NCI-H2081 (cell line): ENCODE measurements at regions not wholly inside any gene's neighbourhood (a gene's known extent, or its start where the extent isn't known, plus 50 kb on each side); places are given as distances from the start of the nearest gene placed in this dataset.
A peak's percentile ranks its signal among the peaks of the same experiment; 100 is the strongest.
"Not testable (repeated sequence)": the region's sequence is repeated elsewhere in the genome, so short reads cannot be mapped to it uniquely, and the experiment has no call there.

Source experiments
- DNase-seq, 2 experiments: peaks; one replicate each; lab custom pipeline; 2025; lab: John Stamatoyannopoulos, UW

DNA sequence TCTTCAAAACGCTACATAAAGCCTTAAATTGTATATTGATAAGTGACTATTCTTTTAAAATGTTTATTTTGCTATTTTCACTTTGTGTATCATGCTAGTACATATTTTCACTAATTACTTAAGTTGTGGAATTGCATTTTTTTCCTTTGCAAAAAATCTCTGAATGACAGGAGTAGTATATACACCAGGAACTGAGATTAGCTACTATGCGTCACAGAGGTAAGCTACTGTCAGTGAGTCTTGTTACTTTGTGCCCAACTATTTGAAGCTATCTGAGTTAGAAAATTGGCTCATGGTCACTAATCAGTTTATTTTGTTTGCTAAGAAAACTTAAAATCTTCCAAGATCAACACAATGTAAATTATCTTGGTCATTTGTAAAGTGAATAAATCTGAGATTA is 887.4 kb downstream of the TMTC2 start:
- no peak for DNase-seq

- DNase-seq, result no peak
These were observed 887.0 kb downstream of the TMTC2 start for GRCh38 chr12:83573671-83574070.

DNA sequence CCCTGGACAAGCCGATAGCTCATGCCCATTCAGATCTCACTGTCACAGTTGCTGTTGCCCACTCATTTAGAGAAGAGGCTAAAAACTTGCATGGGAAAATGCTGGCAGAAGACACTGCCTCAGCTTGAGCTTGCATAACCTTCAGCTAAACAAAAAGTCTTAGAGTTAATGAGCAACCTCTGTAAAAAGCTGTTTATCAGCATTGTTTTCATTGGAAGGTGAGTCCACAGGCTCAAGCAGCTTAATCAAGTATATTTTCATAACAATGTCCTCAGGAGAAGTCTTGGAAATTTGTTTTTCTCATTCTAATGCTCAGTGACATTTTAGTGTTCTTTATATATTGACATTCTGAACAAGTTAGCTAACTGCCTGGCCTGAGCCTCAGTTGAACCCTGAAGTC is 872.9 kb downstream of the TMTC2 start:
- no peak for DNase-seq

- DNase-seq, result not testable (repeated sequence)
These were observed 869.3 kb downstream of the TMTC2 start for GRCh38 chr12:83556040-83556439.

DNA sequence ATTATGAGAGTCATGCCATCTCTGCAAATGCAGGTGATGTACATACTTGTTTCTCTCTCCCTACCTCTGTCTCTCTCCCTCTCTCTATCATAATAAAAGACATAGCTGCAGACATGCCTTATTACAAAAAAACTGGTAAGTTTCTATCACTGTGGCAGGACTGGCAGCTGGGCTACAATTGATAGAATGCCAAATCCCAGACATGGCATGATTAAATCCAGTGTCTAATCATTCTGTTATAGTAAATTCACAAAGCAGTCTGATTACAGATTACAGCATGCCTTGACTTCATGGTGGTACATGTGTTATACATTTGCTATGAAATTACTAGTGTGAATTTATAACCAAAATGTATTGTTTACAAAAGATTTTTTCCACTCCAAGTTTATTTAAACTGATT is 854.7 kb downstream of the TMTC2 start:
- no peak for DNase-seq

GRCh38 chr12:83538361-83538965 is 851.8 kb downstream of the TMTC2 start:
- no peak for DNase-seq

DNA sequence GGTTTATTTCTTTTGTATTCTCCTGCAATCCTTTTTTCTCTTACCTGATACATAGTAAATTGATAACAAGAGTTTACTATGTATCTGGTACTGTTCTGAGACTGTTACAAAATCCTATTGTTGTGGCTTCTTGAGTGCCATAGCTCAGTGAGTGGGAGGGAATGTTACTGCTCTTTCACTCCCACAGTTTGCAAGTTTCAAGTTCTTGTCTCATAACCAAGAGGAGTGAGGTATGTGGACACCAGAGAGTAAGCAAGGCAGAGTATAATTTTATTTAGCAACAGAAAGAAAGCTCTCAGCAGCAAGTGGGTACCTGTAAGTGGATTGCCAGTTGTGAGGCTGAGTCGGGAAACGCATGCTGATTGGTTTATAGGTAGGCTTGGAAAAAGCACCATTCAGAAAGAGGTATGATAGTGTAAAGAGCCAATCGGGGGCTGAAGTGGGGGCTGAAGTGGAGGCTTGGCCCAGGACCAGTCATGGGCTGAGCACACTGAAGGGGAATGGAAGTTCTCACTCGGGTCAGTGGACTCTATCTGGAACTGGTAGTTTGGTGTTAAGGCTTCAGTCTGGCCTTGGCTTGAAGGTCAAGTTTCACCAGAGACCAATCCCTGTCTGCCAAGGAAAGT is 850.8 kb downstream of the TMTC2 start:
- DNase-seq, result no peak

- no peak for DNase-seq
These were observed 849.8 kb downstream of the TMTC2 start for GRCh38 chr12:83536496-83536895.

DNA sequence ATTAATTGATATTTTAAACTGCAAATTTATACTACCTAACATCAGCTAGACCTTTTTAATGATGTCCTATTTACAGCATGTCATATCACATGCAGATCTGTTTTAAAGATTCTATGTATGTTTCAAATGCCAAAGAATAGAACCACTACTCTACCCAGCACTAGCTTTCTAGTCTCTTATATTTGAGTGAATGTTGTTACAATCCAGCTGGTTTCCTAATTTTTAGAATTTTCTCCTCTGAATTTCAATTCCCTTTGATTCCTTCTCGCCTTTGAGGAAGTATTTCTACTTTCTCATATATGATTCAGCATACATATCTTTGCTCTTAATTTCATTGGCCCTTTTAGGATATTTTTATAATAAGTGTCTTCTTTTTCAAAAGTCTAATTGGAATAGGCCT is 841.9 kb downstream of the TMTC2 start:
- no peak for DNase-seq

DNA sequence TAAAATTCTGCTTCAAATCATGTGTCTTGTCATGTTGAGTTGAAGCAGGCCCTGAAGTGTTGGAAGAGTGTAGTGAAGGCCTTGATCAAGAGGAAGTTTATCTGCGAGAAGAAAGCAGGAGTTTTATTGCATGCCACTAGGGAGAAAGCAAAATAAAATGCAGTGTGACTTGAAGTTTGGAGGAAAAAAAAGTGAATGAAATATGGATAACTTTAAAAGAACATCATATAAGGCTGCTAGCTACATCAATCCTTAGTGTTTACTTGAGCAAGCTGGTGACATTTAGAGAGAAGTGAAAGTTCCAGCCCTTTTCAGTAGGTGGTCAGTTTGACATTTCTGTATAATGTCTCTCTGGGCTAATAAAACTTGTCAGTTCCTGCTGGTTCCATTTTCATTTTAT is 841.1 kb downstream of the TMTC2 start:
- DNase-seq, result no peak

- DNase-seq, result no peak
These were observed 828.8 kb downstream of the TMTC2 start for GRCh38 chr12:83515306-83516026.

DNA sequence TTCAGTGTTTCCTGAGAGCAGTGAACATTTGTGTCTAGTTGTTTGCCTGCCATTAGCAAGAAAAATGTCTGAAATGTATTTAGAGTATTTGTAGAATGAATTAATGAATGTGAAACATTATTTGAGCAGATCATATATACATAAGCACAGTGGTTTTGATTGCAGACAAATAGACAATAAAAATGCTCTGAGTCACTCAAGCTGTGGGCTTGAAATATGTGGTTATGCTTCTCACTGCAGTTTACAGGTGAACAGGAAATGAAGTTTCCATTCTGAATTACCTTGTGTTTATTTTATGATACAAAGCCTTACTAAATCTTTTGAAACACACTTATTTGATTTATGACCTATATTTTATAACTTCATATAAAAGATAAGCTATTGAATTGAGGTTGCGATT is 827.7 kb downstream of the TMTC2 start:
- peak; percentile 23 to 68 for DNase-seq

- DNase-seq, result no peak
These were observed 820.1 kb downstream of the TMTC2 start for GRCh38 chr12:83506841-83507240.

GRCh38 chr12:83505586-83505985 is 818.9 kb downstream of the TMTC2 start:
- DNase-seq, result no peak

GRCh38 chr12:83499894-83500293 is 813.2 kb downstream of the TMTC2 start:
- not testable (repeated sequence) for DNase-seq

- DNase-seq, result no peak
These were observed 791.0 kb downstream of the TMTC2 start for GRCh38 chr12:83477696-83478095.

- DNase-seq, result no peak
These were observed 790.3 kb downstream of the TMTC2 start for GRCh38 chr12:83476695-83477690.

DNA sequence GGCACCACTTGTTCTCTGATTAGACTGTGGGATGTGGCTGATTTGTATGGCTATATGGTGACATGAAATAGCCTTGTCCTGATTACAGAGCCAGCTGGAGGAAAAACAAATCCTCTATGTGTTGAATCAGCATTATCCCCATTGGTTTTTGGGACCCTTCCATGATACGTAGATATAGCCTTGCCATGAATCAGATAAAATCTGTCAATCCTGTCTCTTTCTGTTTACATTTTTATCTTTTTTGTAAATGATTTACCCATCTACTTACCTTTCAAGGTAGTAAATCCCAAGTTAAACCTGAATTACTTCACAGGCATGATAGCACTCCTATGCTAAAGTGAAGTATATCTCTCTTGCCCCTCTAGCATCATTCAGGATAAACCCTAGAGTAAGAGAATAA is 789.3 kb downstream of the TMTC2 start:
- DNase-seq, result no peak

DNA sequence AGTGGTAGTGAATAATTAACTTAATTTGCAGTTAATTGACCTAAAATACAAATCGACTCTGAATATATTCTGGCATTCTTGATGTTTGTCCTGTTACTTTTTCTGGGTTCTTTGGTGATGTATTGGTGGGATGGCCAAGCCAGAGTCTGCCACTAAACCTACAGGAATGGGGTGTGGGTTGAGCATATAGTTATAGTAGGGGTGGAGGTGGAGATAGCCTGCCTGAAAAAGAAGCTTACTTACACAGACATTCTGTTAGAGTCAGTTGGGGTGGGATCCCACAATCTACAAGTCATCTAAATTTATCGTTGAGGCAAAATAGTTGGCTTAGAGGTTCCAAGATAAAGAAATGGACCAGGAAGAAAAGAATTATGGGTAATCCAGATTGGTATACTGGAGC is 787.7 kb downstream of the TMTC2 start:
- DNase-seq, result no peak

GRCh38 chr12:83473408-83474095 is 786.8 kb downstream of the TMTC2 start:
- no peak for DNase-seq

DNA sequence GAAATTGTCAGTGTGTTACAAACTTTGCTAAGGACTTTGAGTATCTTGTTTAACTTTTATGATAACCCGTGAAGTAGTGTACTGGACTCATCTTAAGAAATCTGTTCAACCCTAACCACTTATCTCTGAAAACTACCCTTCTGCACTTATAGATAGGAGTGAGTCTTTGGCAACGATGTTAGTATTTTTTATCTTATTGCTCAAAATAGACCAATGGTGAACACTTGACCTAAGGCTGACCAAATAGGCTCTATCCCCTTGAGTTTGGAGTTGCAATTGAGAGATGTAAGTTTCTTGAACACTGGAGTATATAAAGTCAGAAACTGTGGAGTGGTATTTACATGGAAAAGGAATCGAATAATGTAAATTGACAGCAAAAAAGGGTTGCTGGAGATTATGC is 786.1 kb downstream of the TMTC2 start:
- no peak for DNase-seq

- no peak for DNase-seq
These were observed 785.6 kb downstream of the TMTC2 start for GRCh38 chr12:83472350-83472749.
